ENCODE measurements at regions not wholly inside any gene's neighbourhood (a gene's known extent, or its start where the extent isn't known, plus 50 kb on each side); places are given as distances from the start of the nearest gene placed in this dataset.

DNA sequence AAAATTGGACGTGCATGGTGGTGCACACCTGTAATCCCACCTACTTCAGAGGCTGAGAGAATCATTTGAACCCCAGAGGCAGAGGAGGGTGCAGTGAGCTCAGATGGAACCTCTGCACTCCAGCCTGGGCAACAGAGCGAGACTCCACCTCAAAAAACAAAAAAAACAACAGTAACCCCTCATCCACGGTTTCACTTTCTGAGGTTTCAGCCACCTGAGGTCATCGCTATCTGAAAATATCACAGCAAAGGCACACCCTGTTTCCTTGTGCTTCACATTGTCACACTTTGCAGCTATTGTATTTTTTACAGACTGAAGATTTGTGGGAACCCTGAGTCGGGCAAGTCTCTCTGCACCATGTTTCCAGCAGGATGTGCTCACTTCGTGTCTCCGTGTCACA, 54.1 kb upstream of the FOXQ1 start:
- no peak for DNase-seq

DNA sequence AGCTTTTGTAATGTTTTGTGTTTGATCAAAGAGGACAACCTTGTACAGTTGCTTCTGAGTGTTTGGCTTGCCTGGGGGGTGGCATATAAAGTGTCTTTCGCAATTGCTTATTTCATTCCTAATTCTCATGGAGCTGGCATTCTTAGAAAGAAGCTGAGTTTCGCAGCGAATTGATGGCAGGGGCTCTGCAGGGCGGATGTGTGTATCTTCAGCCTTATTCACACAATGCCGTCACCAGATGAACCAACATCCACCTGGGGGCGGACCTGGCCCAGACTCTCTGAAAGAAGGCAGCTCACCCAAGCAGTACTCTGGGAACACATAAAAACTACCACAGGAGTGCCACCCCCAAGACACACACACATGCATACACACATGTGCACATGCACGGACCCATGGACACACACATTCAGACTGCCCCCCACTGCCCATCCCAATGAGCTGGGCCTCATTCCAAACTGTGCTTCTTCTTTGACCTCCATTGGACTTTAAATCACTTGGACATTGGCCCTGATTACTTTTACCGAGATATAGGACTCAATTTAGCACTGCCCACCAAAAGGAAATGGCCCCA, 55.4 kb upstream of the FOXQ1 start:
- no peak for DNase-seq

DNA sequence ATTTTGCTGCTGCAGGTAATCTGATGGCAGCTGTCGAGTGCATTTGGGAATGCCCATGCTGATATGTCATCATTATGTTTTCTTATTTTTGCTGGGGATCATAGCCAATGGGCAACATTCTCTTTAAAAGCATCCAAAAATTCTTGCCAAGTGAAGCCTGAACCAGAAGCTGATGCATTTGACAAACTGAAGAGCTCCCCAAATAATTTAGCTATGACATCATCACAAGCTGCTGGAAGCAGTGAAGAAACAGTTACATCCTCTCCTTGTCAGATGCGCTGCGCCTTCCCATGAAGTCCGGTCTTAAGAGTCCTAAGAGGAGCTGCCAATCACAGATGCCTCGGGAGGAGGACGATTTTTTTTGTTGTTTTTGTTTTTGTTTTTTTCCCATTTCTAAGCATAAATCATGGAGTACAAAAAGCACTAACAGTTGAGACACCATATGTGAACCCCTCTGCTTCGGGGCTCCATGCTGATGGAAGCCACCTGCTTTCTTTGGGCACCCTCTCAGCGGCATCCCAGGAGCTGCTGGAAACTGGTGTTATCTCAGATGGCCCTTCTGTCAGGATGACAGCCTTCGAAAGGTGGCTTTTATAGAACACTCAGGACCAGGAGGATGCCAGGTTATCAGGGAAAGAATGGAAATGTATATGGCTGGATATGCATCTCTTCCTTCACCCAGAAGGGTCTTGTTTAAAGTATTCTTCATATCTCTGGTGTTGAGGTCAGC, 56.1 kb upstream of the FOXQ1 start:
- DNase-seq = peak; percentile 20

DNA sequence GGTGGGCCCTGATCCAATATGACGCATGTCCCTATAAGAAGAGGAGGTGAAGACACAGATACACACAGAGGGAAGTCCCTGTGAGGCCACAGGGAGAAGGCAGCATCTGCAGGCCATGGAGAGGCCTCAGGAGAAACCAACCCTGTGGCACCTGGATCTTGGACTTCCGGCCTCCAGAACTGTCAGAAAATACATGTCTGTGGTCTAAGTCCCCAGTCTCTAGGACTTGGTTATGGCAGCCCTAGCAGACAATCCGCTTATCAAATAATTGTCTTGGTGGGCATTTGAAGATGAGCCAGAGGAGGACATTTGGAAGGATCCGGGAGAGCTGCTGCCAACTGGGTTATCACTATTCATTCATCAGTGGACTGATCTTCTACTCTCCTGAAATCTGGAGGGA, 57.6 kb upstream of the FOXQ1 start:
- no peak for DNase-seq

DNA sequence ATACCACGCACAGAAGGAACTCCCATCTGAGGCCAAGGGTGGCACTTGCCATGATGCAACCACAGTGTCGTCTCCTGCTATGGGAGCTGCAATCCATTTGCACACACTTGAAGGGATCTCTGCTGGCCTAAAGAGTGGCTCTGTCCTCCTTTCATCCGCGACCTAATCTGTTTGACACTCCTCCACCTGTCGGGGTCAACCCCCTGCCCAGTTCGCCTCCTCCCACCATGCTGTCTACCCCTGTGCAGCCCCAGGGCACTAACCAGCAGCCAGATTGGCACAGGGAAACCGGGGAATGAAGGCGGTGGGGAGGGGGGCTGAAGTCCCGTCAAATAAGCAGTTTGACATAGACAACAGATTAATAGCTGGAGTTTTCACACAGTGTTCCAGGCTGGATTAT, 58.1 kb upstream of the FOXQ1 start:
- DNase-seq = no peak

DNA sequence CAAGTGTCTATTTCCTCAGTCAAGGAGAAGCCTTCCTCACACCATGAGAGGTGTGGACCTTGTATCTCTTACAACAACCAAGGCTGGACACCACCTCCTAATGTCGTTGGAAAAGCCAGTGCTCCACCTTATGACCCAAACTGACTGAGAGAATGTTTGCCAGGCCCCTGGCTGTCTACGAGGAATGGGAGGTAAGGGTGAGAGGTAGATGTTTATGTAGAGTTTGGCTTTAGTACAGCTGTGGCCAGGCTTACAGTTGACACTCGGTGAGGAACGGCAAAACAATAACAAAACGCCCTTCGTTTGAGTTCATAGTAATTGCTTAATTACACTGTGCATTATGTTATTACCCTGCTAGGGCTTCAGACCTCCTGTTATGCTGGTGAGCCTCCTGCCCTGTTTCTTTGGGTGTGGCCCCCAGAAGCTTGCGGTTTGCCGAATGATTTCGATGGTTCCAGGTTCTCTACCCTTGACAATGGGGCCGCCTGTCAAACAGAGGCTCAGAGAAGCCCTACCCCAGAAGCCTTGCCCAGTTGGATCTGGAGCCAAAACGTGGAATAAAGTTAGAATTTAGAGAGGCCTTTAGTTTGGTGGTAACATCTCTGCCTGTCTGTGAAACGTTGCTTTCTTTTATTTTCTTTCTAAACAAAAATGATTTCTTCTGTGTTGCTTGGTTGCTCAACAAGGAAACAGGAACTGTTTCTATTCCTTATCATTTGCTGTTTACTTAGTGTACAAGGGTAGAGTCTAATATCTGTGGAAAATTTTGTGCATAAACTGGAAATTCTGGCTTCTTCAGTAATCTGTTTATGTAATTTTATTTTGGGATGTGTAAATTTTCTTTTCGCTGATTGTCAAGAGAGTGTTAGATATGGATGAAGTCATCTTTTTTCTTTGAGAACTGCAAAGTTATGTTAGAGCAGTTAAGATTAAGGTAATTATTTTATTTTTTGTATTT, 60.4 kb upstream of the FOXQ1 start:
- DNase-seq = no peak

DNA sequence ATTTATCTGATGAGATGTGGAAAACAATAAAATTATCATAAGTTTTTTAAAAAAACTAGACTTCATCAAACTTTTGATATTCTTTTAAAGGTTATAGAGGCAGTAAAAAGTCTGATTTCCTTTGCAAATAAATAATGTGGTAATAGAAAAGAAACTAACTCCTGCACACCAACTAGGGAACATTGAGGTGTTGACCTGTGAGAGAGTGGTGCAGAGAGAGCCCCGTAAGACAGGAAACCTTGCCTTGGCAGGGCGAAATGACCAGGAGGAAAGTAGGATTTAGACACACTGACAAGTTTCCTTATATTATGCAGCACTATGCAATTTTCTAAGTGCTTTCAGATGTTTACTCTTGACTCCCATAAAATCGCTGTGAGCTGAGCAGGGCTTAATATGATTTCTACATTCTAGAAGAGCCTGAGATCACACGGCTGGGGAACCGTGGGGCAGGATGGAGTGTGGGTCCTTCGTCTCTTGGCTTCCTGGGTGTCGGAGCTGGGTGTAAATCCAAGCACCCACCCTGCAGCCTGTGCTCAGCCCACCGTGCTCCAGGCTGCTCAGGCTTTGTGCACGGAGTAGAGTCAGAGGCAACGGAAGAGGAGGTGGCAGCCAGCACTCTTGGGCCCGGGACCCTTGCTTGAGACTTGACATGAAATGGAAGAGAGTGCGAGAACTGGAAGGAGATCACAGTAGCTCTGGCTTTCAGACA, 61.3 kb upstream of the FOXQ1 start:
- DNase-seq = no peak

DNA sequence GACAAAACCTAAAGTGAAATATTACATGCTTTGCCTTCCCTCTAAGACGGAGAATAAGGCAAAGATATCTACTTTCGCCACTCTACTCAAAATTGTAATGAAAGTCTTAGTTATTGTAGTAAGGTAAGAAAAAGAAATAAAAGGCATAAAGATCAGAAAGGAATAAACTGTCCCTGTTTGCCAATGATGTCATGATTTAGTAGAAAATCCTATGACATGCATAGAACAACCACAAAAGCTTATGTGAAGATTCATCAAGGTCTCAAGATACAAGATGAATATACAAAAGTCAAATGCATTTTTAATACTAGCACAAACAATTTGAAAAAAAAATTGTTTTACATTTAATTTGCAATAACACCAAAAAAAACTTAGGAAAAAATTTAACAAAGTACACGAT, 64.0 kb upstream of the FOXQ1 start:
- DNase-seq = no peak

DNA sequence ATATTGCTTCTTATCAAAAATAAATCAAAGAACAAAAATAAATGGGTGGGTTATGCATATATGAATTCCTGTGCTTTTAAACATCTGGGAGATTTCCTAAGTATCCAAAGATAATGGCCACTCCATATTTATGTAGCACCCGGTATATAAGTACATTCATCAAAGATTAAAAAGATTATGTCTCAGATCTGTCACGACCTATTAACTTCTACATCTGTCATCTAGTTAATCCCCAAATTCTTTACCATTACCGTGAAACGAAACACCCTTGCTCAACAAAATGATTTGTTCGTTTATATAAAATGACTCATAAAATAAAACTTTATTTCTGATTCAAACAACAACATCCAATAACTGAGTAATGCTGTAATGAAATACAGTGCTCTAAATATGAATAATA, 64.8 kb upstream of the FOXQ1 start:
- peak; percentile 15 for DNase-seq

DNA sequence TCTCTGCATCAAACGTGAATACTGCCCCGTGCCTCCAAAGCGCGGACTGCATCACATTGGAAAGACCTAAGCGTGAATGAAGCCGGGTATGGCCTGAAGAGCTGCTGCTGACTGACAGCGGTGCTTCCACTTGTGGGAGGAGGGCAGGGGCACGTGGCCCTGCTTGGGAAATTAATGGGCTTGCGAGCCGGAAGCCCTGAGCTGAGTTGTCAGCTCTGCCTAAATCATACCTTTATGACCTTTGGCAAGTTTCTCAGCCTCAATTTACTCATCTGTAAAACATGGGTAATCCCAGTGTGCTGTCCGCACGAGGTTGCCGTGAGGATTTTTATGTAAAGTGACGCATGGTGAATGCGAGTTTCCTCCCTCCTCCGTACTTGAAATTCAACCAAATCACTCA, 67.0 kb upstream of the FOXQ1 start:
- no peak for DNase-seq

DNA sequence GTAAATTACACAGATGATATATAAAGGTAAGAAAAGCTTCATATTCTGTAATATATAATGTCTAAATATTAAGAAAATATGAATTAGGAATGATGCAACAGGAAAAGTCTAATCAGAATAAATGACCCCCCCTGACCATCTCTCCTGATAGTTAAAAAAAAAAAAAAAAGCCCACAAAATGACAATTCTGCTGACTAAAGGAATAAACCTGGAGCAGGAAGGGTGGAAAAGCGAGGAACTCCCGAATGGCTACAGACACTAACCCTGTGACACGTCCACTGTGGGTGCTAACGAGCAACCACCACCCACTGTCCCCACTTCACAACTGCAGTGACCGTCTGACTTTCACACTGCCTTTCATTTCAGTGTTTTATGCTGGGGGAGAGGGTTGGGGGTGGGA, 67.6 kb upstream of the FOXQ1 start:
- no peak for DNase-seq

DNA sequence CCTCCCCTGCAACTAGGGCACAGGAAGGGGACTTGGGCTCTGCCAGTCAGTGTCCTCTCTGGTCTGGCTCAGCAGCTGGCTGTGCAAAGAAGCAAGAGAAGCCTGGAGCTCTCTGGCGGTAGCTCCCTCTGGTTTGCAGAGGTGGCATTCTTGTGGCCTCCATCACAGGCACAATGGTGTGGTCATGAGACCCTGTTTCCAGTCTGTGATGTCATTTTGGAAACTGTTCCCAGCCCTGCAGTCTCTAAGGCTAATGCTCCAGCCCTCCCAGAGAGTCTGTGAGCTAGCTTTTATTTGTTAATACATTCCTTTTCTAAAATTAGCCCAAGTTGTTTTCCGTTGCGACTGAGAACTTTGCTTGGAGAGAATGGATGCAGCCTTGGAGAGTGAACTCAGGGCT, 69.5 kb upstream of the FOXQ1 start:
- DNase-seq = peak; percentile 73

DNA sequence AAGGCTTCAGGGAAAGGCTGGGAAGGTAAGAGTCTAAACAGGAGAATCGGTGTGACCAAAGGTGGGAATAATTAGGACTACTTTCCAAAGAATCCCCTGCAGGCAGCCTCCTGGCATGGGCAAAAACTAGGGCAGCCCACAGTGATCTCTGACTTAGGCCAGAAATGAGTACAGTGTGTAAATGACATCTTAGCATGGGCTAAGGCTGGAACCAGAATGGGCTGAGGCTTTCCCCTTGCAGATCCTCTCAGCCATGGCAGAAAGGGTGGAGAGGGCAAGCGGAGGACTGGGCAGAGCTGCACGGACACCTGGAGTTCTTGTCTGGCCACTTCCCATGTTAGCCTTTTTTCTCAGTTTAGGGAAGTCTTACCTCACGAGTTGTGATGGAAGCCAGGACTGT, 69.9 kb upstream of the FOXQ1 start:
- no peak for DNase-seq

DNA sequence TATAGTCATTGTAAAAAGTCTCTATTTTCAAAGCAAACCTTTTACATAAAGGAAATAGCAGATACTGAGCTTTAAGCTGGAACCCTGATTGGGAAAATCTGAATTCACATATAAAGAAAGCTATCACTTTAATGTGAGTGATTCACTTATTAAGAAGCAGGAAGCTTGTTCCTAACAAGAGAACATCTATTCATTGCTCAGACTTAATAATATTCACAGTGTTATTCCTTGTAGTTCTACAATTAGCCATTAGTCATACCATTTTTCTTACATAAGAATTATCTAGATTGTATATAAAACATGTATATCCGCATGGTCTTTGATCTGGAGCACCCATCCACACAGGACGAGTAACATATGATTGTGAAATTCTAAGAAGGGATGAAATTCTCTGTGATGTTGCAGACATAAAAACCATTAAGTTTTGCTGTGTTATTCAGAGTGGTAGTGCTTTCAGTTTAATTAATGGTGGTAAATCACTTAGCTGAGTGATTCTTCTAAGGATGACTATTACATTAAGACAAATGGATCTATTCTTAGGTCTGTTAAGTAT, 71.1 kb upstream of the FOXQ1 start:
- peak; percentile 19 for DNase-seq

DNA sequence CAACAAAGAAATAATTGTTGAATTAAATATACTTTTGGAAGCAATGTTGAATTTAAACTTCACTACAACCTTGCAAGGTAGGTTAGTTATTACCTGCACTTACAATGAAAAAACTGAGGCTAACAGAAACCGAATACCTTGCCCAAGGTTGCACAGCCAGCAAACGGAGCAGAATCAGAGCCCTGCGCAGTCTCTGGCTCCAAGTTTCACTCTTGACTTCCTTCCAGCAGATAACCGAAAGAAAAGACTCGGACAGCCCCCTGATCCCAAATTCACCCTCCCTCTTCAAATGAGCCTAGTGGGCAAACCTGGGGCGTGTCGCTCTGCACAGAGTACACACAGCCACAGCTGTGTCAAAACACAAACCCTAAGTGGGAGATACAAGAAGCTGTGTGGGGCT, 72.1 kb upstream of the FOXQ1 start:
- DNase-seq = no peak

DNA sequence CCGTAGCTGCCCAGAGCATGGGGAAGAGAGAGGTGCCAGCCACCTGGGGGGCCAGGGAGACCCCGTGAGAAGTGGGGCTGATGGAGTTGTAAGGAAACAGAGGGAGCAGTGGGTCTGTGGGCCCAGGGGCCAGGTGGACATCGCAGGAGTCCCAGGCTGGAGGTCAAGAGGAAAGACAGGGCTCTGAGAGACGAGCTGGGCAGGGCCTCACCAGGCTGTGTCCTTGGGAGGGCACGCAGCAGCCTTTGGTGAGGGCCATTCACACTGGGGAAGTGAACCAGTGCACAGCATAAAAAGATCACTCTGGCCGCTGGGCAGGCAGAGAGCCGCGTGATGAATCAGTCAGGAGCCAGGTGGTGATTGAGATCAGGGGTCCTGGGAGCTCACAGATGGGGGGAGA, 73.9 kb upstream of the FOXQ1 start:
- DNase-seq = no peak

DNA sequence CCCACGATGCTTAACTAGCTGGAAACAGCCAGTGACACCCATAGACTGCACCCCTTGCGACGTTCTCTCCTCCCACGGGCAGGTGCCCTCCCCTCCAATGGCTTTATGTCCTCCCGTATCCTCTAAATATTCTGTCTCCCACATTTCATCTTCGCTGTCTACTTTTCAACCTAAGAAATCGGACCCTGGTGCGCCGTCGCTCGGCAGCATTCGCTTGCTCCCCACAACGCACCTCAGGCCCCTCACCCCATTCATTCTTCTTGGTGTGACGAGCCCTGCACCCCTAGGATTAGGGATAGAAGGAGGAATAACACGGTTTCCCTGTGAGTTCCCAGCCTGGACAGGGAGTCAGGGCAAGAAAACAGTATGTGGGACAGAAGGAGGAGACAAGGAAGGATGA, 74.3 kb upstream of the FOXQ1 start:
- no peak for DNase-seq

DNA sequence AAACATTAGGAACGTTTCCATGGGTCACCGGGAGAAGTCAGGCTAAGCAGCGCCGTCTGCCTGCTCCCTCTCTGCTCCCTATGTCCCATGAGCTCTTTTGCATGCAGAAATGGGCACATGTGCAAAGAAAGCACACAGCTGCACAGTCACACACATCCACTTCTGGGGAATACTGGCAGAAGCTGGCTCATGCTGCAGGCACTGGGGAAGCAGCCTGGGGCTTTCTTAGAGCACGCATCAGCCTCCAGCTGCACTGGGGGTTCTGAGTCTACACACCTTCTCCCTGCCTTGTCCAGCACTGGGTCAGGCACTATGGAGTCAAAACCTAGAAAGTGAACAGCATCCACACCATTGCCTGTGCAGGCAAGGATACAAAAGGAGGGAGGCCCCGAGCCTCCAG, 76.1 kb upstream of the FOXQ1 start:
- DNase-seq = no peak

DNA sequence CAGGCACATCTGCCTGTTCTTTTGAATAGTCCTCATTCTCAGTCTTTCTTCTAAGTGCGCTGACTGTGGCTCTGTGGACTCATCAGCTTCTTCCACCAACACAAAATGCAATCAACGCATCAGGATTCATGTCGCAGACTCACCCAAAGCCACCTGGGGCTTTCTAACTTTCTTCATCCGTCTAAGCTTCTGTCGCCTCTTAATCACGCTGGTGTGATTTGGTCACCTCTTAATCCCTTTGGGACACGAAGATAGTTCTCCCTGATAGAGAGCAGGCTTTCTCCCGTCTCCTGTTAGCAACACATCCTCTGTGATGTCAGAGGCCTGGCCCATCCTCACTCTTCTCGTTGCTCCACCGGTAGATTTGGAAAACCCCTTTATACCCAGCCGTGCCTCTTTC, 78.0 kb upstream of the FOXQ1 start:
- no peak for DNase-seq

DNA sequence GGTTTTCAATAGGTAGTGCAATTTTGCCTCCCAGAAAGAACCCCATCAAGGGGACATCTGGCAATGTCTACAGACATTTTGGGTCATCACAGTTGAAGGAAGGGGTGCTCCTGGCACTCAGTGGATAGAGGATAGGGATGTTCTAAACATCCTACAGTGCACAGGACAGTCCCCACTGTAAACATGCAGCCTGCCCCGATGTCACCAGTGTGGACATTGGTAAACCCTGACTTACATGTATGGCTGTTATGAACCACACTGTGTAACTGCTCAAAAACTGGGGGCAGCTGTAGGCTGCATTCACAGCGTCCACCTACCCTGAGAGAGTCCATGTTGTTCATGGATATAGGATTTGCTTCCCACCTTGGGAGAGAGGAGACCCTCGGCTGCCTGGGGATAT, 79.3 kb upstream of the FOXQ1 start:
- no peak for DNase-seq

DNA sequence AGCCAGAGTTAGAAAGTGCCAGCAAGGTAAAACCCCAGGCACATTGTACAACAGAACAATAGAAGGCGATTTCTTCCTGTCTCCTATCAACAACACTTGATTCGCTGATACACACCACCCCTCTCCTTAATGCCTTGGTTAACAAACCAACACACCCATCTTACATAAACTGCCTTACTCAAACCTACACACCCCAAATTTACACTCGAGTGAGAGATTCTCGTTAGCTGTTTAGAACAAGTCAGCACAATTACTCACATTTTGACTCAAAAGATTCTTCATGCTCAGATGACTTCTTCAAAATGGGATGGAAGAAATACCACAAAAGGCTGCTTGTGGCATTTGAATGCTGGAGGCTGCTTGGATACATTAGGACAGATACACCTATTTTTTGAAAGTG, 80.0 kb upstream of the FOXQ1 start:
- no peak for DNase-seq

DNA sequence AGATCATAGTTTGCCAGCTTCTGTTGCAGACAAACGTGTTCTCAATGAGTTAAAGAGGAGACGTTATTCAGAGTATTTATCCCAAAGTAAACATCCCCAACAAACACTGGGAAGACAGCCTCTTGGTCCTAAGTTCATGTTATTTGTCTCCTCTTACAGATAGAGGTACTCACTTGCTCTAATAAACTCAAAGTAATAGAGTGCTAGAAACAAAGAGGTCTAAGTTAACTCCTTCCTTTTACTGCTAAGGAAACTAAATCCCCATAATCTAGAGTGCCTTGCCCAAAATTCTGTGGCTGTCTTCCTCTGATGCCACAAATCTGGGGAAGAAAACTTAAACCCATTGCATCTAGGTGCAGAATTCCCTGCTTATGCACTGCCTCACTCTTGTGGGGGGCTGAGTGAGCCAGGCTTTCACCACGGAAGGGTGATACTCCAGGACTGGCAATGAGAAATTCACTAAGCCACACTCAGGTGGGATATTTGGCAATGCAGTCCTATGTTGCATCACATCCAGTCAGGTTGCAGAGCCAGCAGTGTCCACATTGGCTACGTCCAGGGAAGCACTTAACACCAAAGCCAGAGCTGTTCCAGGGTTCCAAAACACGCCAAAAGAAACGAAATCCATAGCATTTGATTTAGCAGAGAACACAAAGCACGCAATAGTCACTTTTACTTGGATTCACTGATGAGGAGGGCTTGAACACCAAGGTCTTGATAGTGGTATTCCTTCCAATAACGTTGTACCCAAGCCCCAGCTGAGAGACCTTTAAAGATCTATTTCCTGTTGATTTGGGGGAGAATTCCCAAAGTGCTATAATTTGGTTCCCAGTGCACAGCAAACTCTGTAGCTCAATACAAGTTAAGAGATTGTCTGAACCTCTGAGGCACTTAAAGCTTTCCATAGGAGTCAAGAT, 81.0 kb upstream of the FOXQ1 start:
- DNase-seq = no peak
